NK-92 treated with Interleukin-12 subunit alpha and Interleukin-12 subunit beta, amount 100 ng/mL, for 24 hours (cell line): ENCODE measurements at regions not wholly inside any gene's neighbourhood (a gene's known extent, or its start where the extent isn't known, plus 50 kb on each side); places are given as distances from the start of the nearest gene placed in this dataset.

Experiments
- DNase-seq: peaks from one replicate; lab custom pipeline; 2025; lab: John Stamatoyannopoulos, UW

DNA sequence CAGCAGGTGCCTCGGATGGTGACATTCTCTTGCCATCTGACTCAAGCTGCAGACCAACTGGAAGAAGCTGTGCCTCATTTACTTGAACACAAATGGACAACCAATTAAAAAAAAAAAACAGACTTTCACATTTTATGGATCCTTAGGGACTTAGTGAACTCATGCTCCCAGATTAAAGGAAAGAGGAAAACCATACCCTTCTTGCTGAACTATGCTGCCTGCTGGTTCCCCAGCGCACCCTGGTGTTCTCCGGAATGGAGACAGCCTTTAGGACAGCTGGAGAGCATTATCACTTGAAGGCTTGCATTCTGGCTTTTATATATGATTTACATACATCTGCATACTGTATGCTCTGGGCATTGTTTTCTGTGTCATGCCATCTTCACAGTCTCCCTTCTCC is 370.7 kb downstream of the SLC4A3 start:
- DNase-seq: no peak

DNA sequence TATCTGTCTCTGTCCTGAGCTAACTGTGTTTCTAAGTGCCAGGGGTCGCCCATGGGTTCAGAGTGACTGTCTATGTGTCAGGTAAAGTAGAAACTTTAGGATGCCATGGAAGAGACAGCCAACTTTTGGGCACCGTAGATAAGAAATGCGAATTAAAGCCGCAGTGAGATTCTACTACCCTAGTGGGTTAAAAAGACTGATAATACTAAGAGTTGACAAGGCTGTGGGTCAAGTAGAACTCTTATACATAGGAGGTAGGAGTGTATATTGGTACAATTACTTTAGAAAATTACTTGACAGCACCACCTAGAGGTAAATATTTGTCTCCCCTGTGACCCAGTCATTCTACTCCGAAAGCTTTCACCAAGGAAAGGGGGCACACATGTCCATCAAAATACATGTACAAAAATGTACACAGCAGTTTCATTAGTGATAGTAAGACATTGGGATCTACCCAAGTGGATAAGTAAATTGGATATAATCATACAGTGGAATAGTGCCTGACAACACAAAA is 371.3 kb downstream of the SLC4A3 start:
- no peak for DNase-seq

DNA sequence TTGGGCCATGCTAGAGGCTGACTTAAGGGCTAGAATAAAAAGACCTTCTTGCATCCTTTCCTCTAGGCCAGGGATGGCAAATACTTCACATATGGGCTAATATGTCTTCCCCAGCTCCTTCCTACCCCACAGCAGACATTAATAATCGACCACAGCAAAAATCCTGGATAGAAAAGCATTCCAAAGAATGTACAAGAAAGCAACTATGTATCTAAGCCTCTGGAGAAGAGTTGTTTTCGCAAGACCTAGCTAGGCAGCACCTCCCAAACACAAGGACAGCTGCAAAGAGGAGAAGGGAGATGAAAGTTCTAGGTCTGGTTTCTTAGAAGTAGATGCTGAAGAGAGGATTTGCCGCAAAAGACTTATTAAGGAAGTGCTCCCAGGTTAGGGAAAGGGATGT is 372.6 kb downstream of the SLC4A3 start:
- no peak for DNase-seq

DNA sequence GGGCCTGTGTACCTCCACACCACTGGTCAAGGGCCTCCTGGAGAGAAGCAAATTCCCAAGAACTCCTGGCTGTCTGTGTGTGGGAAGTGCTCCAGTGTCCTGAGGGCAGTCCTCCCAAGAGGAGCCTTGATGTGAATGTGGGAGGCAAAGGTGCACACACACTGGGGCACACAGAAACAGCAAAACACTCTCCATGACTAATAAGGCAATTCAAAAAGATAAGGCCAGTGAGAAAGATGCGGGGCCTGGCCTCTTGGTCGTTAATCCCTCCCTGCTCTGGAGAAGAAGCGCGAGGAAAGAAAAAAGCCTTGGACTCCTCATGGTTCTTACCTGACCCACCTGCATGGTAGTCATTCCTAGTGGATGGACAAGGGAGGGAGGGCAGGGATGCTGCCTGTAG is 373.2 kb downstream of the SLC4A3 start:
- no peak for DNase-seq

DNA sequence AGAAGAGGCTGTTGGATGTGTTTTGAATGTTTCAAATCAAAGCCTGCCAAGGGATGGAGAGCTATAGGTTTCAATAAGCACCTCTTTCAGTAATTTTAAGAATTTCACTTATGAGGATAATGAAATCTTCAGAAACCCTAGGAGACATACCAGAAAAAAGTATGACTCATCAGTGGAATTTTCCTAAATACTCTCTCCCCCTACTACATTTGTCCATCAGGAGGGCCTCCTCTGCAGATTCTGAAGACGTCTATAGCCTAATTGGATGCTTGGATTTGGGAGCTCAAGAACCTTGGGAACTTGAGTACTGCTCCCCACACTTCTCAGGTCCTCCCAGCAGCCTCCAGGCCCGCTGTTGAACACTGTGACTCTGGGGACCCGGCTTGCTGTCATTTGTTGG is 374.3 kb downstream of the SLC4A3 start:
- DNase-seq: no peak

DNA sequence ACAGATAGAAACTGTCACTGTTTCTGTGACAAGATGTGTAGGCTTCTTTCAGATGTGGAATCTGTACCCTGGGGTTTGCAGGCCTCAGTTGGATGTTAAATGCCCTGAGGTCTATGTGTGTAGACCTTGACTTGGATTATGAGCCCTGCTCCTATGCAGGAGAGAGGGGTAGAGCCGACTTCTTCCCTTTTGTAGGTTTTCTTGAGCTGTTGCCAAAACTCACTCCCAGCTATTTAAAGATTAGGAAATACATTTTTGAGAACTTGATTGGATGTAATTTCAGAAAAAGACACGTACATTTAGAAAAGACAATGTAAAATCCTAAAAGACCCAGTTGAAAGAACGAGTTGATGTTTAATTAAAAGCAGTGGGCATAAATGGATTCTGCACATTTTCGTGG is 374.8 kb downstream of the SLC4A3 start:
- no peak for DNase-seq

DNA sequence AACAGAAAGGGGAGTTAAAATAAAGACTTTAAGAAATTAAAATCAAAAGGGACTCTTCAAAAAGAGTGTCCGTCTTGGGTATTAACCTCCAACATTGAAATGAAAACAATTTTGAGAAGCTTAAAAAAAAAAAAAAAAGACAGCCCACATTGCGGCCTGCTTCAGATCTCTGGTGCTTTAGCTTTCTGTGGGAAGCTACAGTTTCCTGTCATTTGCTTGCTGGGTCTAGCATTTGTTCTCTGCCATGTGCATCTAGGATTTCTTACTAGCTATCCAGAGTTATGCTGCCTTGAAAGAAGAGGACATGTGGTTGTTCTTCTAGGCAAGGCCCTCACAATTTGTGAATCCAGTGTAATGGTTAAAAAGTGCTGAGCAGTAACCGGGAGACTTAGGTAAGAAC is 375.3 kb downstream of the SLC4A3 start:
- DNase-seq: no peak

DNA sequence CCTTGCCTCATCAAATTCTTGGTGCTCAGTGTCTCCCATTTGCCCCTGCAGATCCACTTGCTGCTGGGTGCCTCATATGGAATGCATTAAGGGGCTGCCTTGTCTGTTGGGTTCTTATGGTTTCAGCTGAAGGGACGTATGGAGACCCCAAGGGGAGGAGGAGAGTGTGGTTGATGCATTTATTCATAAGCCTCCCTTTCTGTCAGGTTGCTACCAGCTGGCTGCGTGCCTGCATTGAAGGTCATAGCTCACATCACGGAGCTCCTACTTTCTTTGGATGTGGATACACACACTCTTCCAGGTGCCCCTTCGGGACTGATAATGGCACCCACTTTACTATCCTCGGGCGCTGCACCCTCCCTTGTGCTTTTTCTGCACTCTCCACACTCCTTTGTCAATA is 377.9 kb downstream of the SLC4A3 start:
- no peak for DNase-seq

DNA sequence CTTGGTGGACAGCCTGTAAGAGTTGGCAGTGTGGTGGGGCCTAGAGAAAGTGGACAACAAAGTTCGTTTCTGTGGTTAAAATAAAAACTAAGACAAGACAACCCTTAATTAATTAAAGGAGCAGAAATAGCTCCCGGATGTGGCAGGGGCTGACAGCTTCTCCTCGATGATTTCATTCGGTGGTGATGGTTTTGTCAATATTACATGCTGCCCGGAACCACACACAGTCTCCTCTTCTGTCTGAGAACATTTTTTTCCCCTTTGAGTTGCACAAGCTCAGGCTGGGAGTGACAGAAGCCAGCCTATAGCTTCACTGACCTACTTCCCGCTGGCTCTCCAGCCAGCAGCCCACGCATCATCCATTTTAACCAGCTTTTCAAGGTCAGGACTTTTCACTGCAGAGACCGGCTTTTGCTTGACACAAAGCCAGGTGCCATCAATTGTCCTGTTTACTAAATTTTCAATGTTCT is 378.8 kb downstream of the SLC4A3 start:
- DNase-seq: peak; percentile 8

DNA sequence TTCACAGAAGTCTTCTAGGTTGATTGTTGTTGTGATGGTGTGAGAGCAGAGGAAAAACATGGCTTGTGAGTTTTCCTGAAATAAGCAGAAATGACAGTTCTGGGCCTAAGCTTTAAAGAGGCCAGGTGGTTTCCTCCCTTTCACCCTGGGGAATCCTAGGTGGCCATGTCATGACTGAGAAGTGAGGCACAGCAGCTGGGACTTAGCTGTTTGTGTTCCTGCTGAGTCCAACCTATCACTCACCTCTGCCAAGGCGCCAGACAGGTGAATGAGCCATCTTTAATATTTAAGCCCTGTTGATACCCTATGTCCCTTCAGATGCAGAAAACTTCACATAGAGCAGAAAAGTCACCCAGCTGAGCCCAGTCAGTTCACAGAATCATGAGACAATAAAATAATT is 384.4 kb downstream of the SLC4A3 start:
- DNase-seq: no peak

DNA sequence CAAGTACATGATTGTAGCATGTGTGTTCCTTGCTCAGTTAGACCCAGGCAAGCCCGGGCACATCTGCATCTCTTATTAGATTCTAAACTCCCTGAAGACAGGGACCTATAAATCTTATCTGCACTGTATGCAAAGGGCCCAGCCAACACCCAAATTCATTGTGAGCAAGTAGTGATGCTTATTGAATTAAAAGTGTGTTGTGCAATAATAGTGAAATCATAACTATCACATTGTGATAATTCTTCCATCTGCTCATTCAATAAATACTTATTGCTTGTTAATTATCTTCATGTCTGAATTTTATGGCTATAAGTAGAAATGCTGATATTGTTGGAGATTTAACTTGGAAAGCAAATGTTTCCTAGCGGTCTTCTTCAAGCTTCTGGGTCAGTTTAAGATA is 387.5 kb downstream of the SLC4A3 start:
- DNase-seq: no peak

DNA sequence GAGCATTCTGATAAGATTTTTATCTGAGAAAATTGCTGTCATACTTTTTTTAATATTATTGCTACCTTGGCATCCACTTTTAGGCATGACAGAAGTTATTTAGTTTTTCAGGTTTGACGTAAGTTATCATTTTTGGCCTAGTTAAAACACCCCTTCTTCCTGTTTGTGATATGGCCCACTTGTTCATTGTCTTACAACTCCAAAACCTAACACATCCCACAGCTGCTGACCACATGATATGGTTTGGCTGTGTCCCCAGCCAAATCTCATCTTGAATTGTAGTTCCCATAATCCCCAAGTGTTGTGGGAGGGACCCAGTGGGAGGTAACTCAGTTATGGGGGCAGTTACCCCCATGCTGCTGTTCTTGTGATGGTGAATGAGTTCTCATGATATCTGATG is 388.1 kb downstream of the SLC4A3 start:
- no peak for DNase-seq

DNA sequence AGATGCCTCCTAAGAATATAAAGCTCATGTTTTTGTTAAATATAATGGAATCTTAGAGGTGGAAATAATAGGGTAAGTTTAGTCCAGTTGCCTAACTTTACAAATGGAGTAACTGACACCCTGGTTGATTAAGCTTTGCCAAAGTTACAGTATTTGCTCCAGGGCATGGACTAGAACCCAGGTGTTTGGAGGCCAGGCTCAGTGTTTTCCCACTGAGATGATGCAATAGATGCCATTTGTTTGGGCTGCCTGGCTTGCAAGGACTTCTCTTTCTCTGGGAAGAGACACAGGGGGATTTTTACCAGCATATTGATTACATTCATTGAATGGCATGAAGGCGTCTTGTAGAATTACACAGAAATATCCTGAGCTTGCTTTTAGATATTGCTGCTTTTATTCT is 397.8 kb downstream of the SLC4A3 start:
- no peak for DNase-seq

DNA sequence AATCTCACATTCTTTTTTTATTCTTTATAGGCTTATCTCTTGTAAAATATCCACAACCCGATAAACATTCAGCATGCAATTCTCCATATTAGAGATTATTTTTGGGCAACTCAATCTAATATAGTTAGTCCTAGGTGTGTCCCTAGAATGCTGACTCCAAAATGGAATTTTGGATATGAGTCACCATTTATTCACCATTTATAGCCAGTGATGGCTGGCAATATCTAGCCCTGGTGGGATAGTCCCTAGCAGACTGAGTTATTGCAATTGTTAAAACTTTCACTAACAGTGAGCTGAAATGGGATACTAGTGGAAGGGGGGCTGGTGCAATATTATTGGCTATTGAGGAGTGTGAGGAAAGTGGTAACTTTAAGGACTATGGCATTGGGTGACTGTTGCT is 401.6 kb downstream of the SLC4A3 start:
- DNase-seq: no peak

DNA sequence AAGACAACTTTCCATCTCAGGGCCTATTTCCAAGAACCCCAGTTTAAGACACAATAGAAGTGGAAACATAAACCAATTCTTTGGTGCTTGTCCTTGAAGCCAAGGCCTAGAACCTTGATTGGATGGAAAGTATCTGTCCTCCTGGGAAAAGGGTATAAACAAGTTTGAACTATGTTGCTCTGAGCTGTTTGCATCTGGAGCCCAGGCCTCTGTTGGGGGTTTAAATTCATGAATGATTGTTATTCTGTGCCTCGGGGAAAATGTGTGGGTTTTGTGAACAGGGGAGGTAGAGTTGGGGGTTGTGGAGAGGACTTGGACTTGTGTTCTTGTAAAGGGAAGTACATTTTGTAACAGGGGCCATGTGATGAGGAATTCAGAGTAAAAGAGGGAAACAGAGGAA is 406.1 kb downstream of the SLC4A3 start:
- DNase-seq: no peak

DNA sequence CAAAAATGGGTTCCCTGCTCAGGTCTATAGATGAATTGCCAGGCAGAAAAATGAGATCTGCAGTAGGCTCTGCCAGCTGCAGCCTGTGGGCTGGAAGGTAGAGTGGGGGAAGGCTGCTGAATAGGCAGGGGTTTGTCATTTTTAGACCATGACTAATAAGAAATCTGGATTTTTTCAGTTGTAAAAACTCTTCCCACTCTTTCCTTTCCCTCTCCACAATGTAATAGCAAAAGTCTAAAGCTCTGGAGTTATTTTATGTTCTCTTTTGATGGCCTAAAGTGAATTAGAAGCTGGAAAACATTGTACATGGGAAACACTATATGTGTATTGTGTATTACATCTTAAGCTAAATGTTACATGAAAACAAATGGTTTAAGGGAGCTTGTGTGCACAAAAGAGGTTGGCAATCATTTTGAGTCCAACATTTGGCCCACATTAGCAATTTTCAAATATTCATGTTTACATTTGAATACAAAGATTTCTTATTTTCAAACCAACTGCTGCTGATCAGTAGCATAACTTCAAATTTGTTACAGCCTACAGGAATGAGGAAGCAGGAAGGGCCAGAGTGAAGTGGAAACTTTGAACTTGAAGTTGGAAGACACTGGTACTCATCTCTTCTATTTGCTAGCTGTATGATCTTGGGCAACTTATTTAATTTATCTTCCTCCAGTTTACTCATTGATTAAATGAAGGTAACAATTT is 407.1 kb downstream of the SLC4A3 start:
- no peak for DNase-seq

DNA sequence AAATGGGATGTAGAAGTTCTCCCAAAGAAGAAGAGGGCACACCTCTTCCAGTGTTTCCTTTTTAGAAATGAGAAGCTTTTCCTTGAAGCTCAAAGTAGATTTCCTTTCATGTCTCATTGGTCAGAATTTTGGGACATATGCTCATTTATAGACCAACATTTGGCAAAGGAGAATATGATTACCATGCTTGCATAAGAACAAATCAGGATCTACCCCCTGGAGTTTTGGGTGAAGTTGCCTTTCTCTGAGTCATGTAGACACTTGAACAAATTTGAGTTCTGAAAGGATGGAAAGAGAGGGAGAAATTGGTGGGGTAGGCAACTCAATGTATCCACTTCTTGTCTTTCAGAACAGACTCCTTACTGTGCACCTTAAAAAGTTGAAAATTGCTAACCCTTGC is 409.0 kb downstream of the SLC4A3 start:
- no peak for DNase-seq

DNA sequence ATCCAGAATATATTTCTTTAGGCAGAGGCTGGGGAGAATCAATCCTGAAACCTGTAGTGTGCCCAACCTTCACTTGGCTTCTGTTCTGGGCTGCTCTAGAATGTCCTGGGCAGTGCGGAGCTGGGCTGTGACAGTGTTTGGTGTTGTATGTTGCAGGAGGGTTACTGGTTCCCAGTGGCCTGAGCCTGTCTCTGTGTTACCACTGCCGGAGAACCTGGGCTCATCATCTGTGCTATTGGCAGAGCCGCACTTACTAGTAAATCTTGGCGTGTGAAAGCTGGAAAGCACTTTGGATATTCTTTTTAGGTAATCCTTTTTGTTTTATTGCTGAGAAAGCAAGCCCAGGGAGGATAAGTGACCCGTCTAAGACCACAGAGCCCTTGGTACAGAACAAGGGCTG is 412.9 kb downstream of the SLC4A3 start:
- no peak for DNase-seq

DNA sequence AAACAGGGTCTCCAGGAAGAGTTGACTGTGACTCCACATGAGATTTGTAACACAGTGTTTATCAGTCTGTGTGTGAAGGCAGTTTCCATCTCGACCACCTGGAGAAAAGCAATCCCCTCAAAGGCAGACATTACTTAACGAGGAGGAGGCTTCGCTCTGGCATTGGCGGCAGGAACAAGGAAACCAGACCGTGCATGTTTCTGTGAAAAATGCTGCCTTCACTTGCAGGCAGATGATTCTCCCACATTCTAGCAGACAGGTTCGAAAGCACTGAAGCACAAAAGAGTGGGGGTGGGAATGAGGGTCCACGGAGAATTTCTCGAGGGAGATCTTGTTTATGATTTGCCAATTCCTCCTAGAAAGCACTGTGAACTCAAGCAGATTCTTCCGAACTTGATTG is 414.0 kb downstream of the SLC4A3 start:
- DNase-seq: no peak

DNA sequence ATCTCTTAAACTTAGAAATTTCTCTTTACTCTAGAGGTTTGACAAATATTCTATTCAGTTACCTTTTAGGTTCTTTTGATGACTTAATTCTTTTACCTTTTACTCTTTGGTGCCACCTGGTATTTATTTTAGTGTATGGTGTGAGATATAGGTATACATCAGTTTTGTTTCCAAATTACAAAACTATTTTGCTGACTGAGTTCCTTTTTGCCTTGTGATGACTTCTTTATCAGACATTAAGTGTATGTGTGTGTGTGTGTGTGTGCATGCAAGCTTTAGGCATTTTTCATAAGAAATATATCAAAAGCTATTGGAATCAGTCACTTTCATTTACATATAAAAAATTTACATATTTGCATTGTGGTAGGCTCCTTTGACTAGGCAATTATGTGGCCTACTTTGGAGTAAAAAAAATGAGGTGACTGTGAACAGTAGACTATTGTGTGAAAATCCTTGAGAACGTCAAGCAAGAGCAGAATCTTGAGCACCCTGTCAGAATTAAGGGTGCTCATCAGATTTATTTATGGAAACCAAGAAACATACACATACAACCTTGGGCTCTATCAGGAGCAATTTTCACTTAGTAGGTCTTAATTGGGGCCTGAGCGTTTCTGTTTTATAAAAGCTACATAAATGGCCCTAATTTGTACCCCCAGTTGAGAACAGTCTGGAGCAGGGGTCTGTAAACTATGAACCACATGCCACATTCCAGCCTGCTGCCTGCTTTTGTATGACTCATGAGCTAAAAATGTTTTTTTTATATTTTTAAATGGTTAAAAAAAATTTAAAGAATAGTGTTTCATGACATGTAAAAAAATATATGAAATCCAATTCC is 415.9 kb downstream of the SLC4A3 start:
- DNase-seq: no peak

DNA sequence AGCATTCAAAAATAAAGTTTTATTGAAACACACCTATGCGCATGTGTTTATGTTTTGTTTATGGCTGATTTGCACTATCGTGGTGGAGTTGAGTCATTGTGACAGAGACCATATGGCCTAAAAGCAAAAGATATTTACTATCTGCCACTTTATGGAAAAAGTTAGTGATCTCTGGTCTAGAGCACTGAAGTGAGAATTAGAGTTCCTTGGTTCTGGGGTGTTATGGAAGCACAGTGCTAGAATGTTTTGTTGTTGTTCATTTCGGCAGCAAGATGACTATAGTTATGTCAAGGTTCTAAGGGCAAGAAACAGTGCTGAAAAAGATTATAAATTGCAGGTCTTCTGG is 416.5 kb downstream of the SLC4A3 start:
- DNase-seq: no peak

DNA sequence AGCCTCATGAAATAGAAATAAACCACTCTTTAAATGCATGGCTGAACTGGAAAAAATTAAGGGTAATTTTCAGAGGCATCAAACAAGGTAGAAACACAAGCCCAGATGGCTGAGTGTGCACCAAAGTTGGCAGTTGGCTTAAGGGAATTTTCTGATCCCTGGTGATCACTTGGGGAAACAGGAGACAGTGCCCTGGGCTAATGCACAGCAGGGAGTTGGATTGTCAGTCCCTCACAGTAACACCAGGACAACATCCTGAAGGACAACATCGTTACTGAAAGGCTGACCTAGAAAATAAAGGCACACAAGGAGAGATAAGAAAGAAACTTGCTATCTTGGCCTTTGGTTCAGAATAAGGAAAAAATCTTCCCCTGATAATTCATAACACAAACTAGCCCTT is 417.0 kb downstream of the SLC4A3 start:
- DNase-seq: no peak

DNA sequence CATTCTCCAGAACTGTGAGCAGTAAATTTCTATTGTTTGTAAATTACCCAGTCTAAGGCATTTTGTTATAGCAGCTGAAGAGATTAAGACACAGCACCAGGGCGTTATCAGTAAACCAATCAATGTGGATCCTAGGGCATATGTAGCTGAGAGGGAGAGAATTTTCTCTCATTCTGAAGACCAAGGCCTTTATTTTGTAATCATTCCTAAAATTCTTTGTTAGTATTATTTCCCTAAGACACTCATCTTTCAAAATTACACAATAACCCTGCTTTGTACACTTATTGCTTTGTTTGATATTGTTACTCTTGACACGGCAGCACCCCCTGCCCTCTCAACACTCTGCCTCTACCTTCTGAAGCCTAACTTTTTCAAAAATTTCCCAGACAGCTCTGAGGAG is 419.1 kb downstream of the SLC4A3 start:
- DNase-seq: no peak

DNA sequence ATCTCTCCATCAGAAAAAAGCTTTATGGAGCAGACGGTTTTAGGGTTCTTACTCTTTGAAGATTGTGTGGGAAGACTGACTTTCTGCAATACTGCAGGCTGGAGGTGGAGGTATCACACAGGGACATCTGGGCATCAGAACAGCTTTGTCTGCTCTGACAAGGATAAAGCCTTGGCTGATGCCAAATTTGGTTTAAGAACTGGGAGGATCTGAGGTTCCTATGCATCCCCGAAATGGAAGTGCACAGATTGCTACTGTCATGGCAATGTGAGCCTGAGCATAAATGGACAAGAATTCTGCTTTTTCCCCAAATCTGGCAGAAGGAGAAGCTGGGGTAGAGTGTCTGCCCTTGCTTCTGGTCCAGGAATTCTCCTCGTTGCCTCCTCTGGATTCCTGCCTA is 424.3 kb downstream of the SLC4A3 start:
- no peak for DNase-seq
